PC-9 (cell line): ENCODE measurements at regions not wholly inside any gene's neighbourhood (a gene's known extent, or its start where the extent isn't known, plus 50 kb on each side); places are given as distances from the start of the nearest gene placed in this dataset.

ENCODE experiments used
- BruUV-seq: library from RNA; stranded (reverse); fragments of 400-500 nt; replicated peaks from 2 replicates; lab custom pipeline; 2021; lab: Mats Ljungman, UMichigan
- CTCF ChIA-PET: fragments of 300-600 bp; sonication (Branson Sonifier 250); formaldehyde crosslinking; loops from one replicate; lab custom pipeline; 2022; ENCODE audit warnings: antibody characterized with exemption; lab: Charles Lee
- POLR2A ChIA-PET: fragments of 300-600 bp; sonication (Branson Sonifier 250); formaldehyde crosslinking; loops from one replicate; lab custom pipeline; 2022; ENCODE audit warnings: antibody characterized with exemption; ENCODE audit not compliant: unreplicated experiment; lab: Charles Lee
- DNase-seq, 2 experiments: peaks; one replicate each; pipeline versions ENCODE4 v3.0.0 to v3.0.0-alpha.2; 2015 to 2022; ENCODE audit warnings: mixed read lengths in 1 of 2
- H2AFZ ChIP-seq: fragments of 200-600 bp; sonication (generic); 2 replicates; pipeline ENCODE4 v1.8.1; 2017; ENCODE audit warnings: antibody characterized with exemption
- H3F3A ChIP-seq: fragments of 200-600 bp; sonication (generic); 2 replicates; pipeline ENCODE4 v1.8.1; 2017; ENCODE audit warnings: antibody characterized with exemption, mild to moderate bottlenecking, low read depth; ENCODE audit not compliant: insufficient read depth
- H3K27ac ChIP-seq: fragments of 200-600 bp; sonication (generic); 2 replicates; pipeline ENCODE4 v1.6.1; 2016; ENCODE audit warnings: mixed run types
- H3K27me3 ChIP-seq: fragments of 200-600 bp; sonication (generic); 2 replicates; pipeline ENCODE4 v1.6.1; 2016; ENCODE audit warnings: low read depth, mixed run types; ENCODE audit not compliant: insufficient read depth
- H3K36me3 ChIP-seq: fragments of 200-600 bp; sonication (generic); 2 replicates; pipeline ENCODE4 v1.6.1; 2016; ENCODE audit warnings: low read depth, mixed run types
- H3K4me1 ChIP-seq: fragments of 200-600 bp; sonication (generic); replicated peaks from 2 replicates; pipeline ENCODE4 v1.6.1; 2016; ENCODE audit warnings: mixed run types; ENCODE audit not compliant: insufficient read depth
- H3K4me2 ChIP-seq: fragments of 200-600 bp; sonication (generic); 2 replicates; pipeline ENCODE4 v1.6.1; 2017; ENCODE audit warnings: mixed run types
- H3K4me3 ChIP-seq: fragments of 200-600 bp; sonication (generic); 2 replicates; pipeline ENCODE4 v1.6.1; 2016; ENCODE audit warnings: mixed run types
- H3K79me2 ChIP-seq: fragments of 200-600 bp; sonication (generic); 2 replicates; pipeline ENCODE4 v1.6.1; 2017; ENCODE audit warnings: low read depth, mixed run types
- H3K9me2 ChIP-seq: fragments of 200-600 bp; sonication (generic); 2 replicates; pipeline ENCODE4 v1.8.1; 2017; ENCODE audit warnings: mild to moderate bottlenecking; ENCODE audit not compliant: insufficient read depth
- H3K9me3 ChIP-seq: fragments of 200-600 bp; sonication (generic); 2 replicates; pipeline ENCODE4 v1.8.1; 2016; ENCODE audit warnings: low read depth; ENCODE audit not compliant: insufficient read depth
- H4K20me1 ChIP-seq: fragments of 200-600 bp; sonication (generic); 2 replicates; pipeline ENCODE4 v1.8.1; 2017; ENCODE audit not compliant: insufficient read depth
- EZH2 ChIP-seq: fragments of 200-600 bp; sonication (generic); IDR thresholded peaks from 2 replicates; pipeline ENCODE4 v1.8.0; 2017; ENCODE audit warnings: antibody characterized with exemption, low read depth
- intact Hi-C: fragments of 100-400 bp; cut with micrococcal nuclease; formaldehyde crosslinking; loops from one replicate; pipeline ENCODE4 v1.10.0; 2022; ENCODE audit not compliant: unreplicated experiment
- TF ChIP-seq, protein P1 (sequence below): fragments of 200-600 bp; sonication (generic); conservative IDR thresholded peaks from 2 replicates; pipeline ENCODE4 v1.6.1; 2017; ENCODE audit warnings: mixed run types, antibody characterized with exemption, mild to moderate bottlenecking, moderate library complexity

DNA sequence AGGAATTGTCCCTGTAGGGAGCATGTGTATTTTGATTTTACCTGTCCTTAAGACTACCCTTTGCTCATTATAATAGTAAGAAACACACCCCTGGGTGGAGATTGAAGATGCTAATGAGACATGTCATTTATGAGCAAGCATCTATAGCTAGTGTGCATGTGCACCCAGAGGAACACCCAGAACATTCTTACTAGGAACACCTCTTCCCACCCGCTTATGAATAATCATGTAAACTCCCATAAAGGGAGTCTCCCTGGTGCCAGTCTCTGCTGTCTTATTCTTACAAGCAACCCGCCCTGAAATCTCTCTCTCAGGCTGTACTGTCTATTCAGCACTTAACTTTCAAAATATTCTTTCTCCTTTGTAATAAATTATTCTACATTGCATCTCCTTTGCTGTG lies 1227.3 kb downstream of the ROBO1 start:
- H3K27me3 ChIP-seq = no peaks in the 10 kb centered on the region
- H3K4me1 ChIP-seq = no peaks in the 10 kb centered on the region
- ChIA-PET CTCF (no interaction called here), POLR2A (no interaction called here)
- H3K9me3 ChIP-seq = no peaks in the 10 kb centered on the region
- BruUV-seq = no TSS peak
- H4K20me1 ChIP-seq = no peaks in the 10 kb centered on the region
- intact Hi-C loops = no loop called here
- no peak overlapping the region for H3K4me3 ChIP-seq
- no peak overlapping the region for H3K27ac ChIP-seq
- H3K4me2 ChIP-seq = no peak overlapping the region
- no peaks in the 10 kb centered on the region for H3F3A ChIP-seq
- H3K79me2 ChIP-seq = no peaks in the 10 kb centered on the region
- H2AFZ ChIP-seq = no peak overlapping the region
- no peak for DNase-seq
- no peak for TF ChIP-seq EZH2
- TF ChIP-seq, protein P1, sequence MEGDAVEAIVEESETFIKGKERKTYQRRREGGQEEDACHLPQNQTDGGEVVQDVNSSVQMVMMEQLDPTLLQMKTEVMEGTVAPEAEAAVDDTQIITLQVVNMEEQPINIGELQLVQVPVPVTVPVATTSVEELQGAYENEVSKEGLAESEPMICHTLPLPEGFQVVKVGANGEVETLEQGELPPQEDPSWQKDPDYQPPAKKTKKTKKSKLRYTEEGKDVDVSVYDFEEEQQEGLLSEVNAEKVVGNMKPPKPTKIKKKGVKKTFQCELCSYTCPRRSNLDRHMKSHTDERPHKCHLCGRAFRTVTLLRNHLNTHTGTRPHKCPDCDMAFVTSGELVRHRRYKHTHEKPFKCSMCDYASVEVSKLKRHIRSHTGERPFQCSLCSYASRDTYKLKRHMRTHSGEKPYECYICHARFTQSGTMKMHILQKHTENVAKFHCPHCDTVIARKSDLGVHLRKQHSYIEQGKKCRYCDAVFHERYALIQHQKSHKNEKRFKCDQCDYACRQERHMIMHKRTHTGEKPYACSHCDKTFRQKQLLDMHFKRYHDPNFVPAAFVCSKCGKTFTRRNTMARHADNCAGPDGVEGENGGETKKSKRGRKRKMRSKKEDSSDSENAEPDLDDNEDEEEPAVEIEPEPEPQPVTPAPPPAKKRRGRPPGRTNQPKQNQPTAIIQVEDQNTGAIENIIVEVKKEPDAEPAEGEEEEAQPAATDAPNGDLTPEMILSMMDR = no peak
- 0 out of 2 replicates have a peak, but pooled peaks cover 6% of the 10 kb centered on the region for H3K9me2 ChIP-seq
- H3K36me3 ChIP-seq = no peaks in the 10 kb centered on the region

DNA sequence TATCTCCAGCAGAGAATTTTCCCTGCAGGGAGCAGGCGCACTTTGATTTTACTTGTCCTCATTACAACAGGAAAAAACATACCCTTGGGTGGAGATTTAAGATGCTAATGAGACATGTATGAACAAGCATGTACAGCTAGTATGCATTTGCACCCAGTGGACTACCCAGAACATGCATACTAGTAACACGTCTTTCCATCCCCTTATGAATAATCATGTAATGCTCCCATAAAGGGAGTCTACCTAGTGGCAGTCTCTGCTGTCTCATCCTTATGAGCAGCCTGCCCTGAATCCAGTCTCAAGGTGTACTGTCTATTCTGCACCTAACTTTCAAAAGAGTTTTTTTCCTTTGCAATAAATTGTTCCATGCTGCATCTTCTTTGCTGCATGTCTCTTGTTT lies 1222.0 kb downstream of the ROBO1 start:
- no peak for DNase-seq
- H3K9me2 ChIP-seq = no peaks in the 10 kb centered on the region
- H3K4me1 ChIP-seq = no peaks in the 10 kb centered on the region
- no peak overlapping the region for H3K4me3 ChIP-seq
- BruUV-seq = no TSS peak
- ChIA-PET CTCF (no interaction called here), POLR2A (interaction anchor here (0.6 kb wide), 1 partner anchor 1314 kb away, joined by 22 read pairs; no protein-coding TSS in a partner anchor)
- H3F3A ChIP-seq = no peaks in the 10 kb centered on the region
- no peaks in the 10 kb centered on the region for H3K9me3 ChIP-seq
- no peak for TF ChIP-seq EZH2
- TF ChIP-seq, protein P1 = no peak
- no peaks in the 10 kb centered on the region for H3K79me2 ChIP-seq
- H3K27me3 ChIP-seq = no peaks in the 10 kb centered on the region
- H3K27ac ChIP-seq = no peak overlapping the region
- intact Hi-C loops = no loop called here
- no peaks in the 10 kb centered on the region for H3K36me3 ChIP-seq
- no peaks in the 10 kb centered on the region for H4K20me1 ChIP-seq
- H2AFZ ChIP-seq = no peak overlapping the region
- no peak overlapping the region for H3K4me2 ChIP-seq
